Muscle of leg (tissue), 3 donors: ENCODE measurements at regions not wholly inside any gene's neighbourhood (a gene's known extent, or its start where the extent isn't known, plus 50 kb on each side); places are given as distances from the start of the nearest gene placed in this dataset.

Source experiments
- DNase-seq: peaks from one replicate; pipeline ENCODE4 v3.0.0; 2013
- H3K27ac ChIP-seq: one replicate; pipeline ENCODE4 v1.5.1; 2013; ENCODE audit warnings: mild to moderate bottlenecking, low read length, control low read depth
- H3K27me3 ChIP-seq: one replicate; pipeline ENCODE4 v1.6.1; 2013; ENCODE audit warnings: low read length; ENCODE audit not compliant: control insufficient read depth, insufficient read depth
- H3K36me3 ChIP-seq: one replicate; pipeline ENCODE4 v1.6.1; 2013; ENCODE audit warnings: low read length; ENCODE audit not compliant: control insufficient read depth, insufficient read depth
- H3K4me1 ChIP-seq: one replicate; pipeline ENCODE4 v1.6.1; 2013; ENCODE audit warnings: low read length; ENCODE audit not compliant: control insufficient read depth, insufficient read depth
- H3K4me3 ChIP-seq: one replicate; pipeline ENCODE4 v1.5.1; 2013; ENCODE audit warnings: low read length, control low read depth
- H3K9me3 ChIP-seq: replicated peaks from 2 replicates; pipeline ENCODE4 v1.6.1; 2013; ENCODE audit warnings: low read depth, low read length; ENCODE audit not compliant: control insufficient read depth
- WGBS: methylation state at CpG from one replicate; pipeline ENCODE4 v1.1.5; 2013; ENCODE audit warnings: missing lambda C conversion rate; ENCODE audit not compliant: insufficient coverage; 5-methylcytosine and 5-hydroxymethylcytosine counted together

GRCh38 chr2:163011000-163011399 lies 172.4 kb upstream of the KCNH7 start:
- WGBS: no CpG with 5 or more reads among the region's 1 CpG
- Histone ChIP-seq H3K4me3 (no peak overlapping the region), H3K27me3 (no peaks in the 10 kb centered on the region), H3K27ac (no peak overlapping the region), H3K36me3 (no peaks in the 10 kb centered on the region), H3K9me3 (no peaks in the 10 kb centered on the region), H3K4me1 (no peaks in the 10 kb centered on the region)
- no peak for DNase-seq

DNA sequence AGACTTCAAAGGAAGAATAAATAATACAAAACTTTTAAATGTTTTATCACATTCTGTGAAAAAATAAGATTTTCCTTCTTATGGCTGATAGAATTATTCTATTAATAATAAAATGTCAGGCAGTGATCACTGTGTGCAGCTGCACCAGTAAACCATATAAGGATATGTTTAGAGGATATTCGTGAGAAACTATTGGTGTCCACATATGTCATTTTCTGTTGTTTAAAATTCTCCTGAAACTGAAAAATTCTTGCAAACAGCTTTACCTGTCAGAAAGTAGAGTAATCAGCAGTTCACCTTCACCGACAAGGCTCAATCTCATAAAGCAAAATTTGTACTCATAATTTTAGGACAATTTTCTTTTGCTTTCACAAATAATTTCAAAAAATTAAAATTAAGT lies 170.1 kb upstream of the KCNH7 start:
- WGBS: no CpG with 5 or more reads among the region's 2 CpGs
- no peak for DNase-seq
- Histone ChIP-seq H3K27me3 (no peaks in the 10 kb centered on the region), H3K4me3 (no peak overlapping the region), H3K36me3 (no peaks in the 10 kb centered on the region), H3K27ac (no peak overlapping the region), H3K9me3 (no peaks in the 10 kb centered on the region), H3K4me1 (no peaks in the 10 kb centered on the region)

GRCh38 chr2:162994718-162995117 lies 156.2 kb upstream of the KCNH7 start:
- Histone ChIP-seq H3K9me3 (no peaks in the 10 kb centered on the region), H3K4me1 (no peaks in the 10 kb centered on the region), H3K27ac (no peak overlapping the region), H3K4me3 (no peak overlapping the region), H3K27me3 (no peaks in the 10 kb centered on the region), H3K36me3 (no peaks in the 10 kb centered on the region)
- no peak for DNase-seq

GRCh38 chr2:162992828-162993227 lies 154.3 kb upstream of the KCNH7 start:
- WGBS: no CpG with 5 or more reads among the region's 3 CpGs
- DNase-seq: no peak
- Histone ChIP-seq H3K36me3 (no peaks in the 10 kb centered on the region), H3K27me3 (no peaks in the 10 kb centered on the region), H3K4me3 (no peak overlapping the region), H3K9me3 (no peaks in the 10 kb centered on the region), H3K27ac (no peak overlapping the region), H3K4me1 (no peaks in the 10 kb centered on the region)

GRCh38 chr2:162989507-162989906 lies 150.9 kb upstream of the KCNH7 start:
- Histone ChIP-seq H3K36me3 (no peaks in the 10 kb centered on the region), H3K4me1 (no peaks in the 10 kb centered on the region), H3K4me3 (no peak overlapping the region), H3K9me3 (no peaks in the 10 kb centered on the region), H3K27me3 (no peaks in the 10 kb centered on the region), H3K27ac (no peak overlapping the region)
- WGBS: no CpG with 5 or more reads among the region's 3 CpGs
- no peak for DNase-seq

DNA sequence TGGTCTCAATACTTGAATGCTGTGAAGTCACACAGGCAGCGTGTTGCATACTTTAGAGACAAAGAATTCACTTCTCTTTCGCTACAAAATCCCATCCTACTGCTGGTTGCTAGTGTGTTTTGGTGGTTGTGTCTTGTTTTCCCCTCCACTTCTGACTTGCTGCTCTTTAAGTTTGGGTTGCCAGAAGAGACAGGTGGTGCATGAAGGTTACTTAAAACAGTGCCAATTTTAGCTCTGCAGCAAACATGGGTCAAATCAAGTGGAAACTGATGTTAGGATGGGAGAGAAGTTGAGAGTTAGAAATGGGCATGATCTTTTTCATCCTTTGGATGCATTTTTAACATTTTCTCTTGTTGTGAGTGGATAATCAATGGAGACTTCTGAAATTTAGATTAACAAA lies 136.2 kb upstream of the KCNH7 start:
- Histone ChIP-seq H3K4me3 (no peak overlapping the region), H3K27ac (no peak overlapping the region), H3K27me3 (no peaks in the 10 kb centered on the region), H3K4me1 (no peaks in the 10 kb centered on the region), H3K9me3 (no peaks in the 10 kb centered on the region), H3K36me3 (no peaks in the 10 kb centered on the region)
- WGBS: no CpG with 5 or more reads among the region's 2 CpGs
- no peak for DNase-seq

DNA sequence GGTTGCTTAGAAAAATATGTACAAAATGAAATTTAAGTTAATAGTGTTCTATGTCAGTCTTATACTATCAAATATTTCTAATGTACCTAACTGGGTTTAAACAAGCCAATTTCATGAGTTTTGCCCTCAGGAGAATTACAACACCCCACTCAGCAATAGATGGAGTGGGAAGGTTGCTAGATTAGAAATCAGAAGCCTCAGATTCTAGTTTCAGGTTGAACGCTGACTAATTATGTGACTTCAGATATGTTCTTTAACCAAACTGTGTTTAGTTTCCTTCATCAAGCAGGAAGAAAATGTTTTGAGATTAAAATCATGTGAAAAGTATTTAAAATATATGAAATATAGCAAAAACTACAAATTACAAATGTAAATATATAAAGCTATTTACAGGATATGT lies 133.8 kb upstream of the KCNH7 start:
- no CpG with 5 or more reads among the region's 1 CpG for WGBS
- no peaks in the 10 kb centered on the region for H3K36me3 ChIP-seq
- H3K27me3 ChIP-seq: no peaks in the 10 kb centered on the region
- H3K27ac ChIP-seq: no peak overlapping the region
- no peaks in the 10 kb centered on the region for H3K9me3 ChIP-seq
- no peak overlapping the region for H3K4me3 ChIP-seq
- no peak for DNase-seq
- no peaks in the 10 kb centered on the region for H3K4me1 ChIP-seq

DNA sequence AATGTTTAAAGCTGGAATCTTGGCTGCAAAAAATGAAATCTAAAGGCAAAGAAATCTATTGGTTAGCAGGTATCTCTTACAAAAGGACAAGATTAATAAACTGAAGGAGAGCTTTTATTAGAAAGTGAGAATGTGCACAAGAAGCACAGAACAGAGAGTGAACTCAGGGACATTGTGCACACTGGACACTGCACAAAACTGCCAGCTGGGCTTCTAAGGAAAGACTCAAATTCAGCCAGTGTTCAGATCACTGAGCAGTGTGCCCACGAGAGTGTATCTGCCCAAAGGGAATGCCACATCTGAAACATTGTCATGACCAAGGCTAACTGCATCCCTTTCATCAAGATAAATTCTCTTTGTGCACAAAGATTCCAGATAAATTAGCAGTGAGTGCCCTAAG lies 129.7 kb upstream of the KCNH7 start:
- no CpG with 5 or more reads among the region's 1 CpG for WGBS
- Histone ChIP-seq H3K4me1 (no peaks in the 10 kb centered on the region), H3K9me3 (no peaks in the 10 kb centered on the region), H3K36me3 (no peaks in the 10 kb centered on the region), H3K27me3 (no peaks in the 10 kb centered on the region), H3K4me3 (no peak overlapping the region), H3K27ac (no peak overlapping the region)
- DNase-seq: no peak

DNA sequence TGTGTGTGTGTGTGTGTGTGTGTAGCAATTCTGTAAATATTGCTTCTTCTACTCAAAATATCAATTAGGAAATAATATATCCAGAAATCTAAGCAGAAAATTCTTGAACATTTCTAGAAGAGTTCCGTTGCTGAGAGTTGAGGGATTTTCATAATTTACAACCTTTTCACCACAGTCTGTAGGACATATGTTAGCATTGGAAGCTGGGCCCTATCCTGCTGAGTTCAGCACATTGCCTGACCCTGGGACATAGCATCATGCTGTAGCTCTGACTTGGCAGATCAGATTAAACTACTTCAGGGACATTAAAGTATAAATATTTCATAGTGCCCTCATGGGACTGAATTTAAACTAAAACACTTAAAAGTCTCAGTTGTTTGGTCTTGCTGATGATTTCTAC lies 129.2 kb upstream of the KCNH7 start:
- Histone ChIP-seq H3K4me1 (no peaks in the 10 kb centered on the region), H3K36me3 (no peaks in the 10 kb centered on the region), H3K27ac (no peak overlapping the region), H3K27me3 (no peaks in the 10 kb centered on the region), H3K9me3 (no peaks in the 10 kb centered on the region), H3K4me3 (no peak overlapping the region)
- peak; percentile 1 for DNase-seq
- no CpG with 5 or more reads among the region's 1 CpG for WGBS

GRCh38 chr2:162967147-162967546 lies 128.6 kb upstream of the KCNH7 start:
- no peaks in the 10 kb centered on the region for H3K27me3 ChIP-seq
- 0% methylated on average over 1 of the region's 3 CpGs for WGBS
- H3K4me3 ChIP-seq: no peak overlapping the region
- H3K4me1 ChIP-seq: no peaks in the 10 kb centered on the region
- H3K9me3 ChIP-seq: no peaks in the 10 kb centered on the region
- H3K27ac ChIP-seq: no peak overlapping the region
- no peaks in the 10 kb centered on the region for H3K36me3 ChIP-seq
- DNase-seq: no peak

DNA sequence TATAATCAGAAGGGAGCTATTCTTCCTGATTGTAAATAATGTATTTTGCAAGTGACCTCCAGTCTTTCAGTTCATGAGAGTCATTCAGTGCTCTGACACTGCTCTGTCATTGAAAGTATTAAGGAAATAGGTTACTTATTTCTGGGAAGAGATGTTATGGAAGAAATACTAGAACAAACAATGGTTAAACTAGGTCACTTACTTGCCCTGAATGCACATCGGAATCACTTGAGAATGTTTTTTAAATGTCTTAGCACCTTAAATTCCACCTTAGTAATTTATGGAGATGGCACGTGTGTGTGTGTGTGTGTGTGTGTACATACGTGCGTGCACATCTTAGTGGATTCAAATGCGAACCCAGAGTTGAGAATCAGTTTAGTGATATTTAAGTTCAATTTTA lies 126.6 kb upstream of the KCNH7 start:
- H3K9me3 ChIP-seq: no peaks in the 10 kb centered on the region
- WGBS: no CpG with 5 or more reads among the region's 5 CpGs
- DNase-seq: no peak
- no peak overlapping the region for H3K27ac ChIP-seq
- H3K4me3 ChIP-seq: no peak overlapping the region
- H3K4me1 ChIP-seq: no peaks in the 10 kb centered on the region
- no peaks in the 10 kb centered on the region for H3K36me3 ChIP-seq
- H3K27me3 ChIP-seq: no peaks in the 10 kb centered on the region
